A673 (cell line): ENCODE measurements at regions not wholly inside any gene's neighbourhood (a gene's known extent, or its start where the extent isn't known, plus 50 kb on each side); places are given as distances from the start of the nearest gene placed in this dataset.

Experiments
- BruUV-seq: library from RNA; stranded (reverse); fragments of 400-500 nt; replicated peaks from 2 replicates; lab custom pipeline; 2021; lab: Mats Ljungman, UMichigan
- CTCF ChIA-PET: fragments of 300-600 bp; sonication (Branson Sonifier 250); formaldehyde crosslinking; loops from one replicate; lab custom pipeline; 2022; ENCODE audit warnings: antibody characterized with exemption; lab: Charles Lee
- POLR2A ChIA-PET: fragments of 300-600 bp; sonication (Branson Sonifier 250); formaldehyde crosslinking; loops from one replicate; lab custom pipeline; 2022; ENCODE audit warnings: antibody characterized with exemption; ENCODE audit not compliant: low non-redundant PET; lab: Charles Lee
- DNase-seq: peaks from one replicate; pipeline ENCODE4 v3.0.0-alpha.2; 2015; ENCODE audit warnings: low spot score
- H3K27ac ChIP-seq: fragments of 200-600 bp; sonication (generic); 2 replicates; pipeline ENCODE4 v1.5.1; 2016; ENCODE audit warnings: mixed run types, low read depth, mild to moderate bottlenecking, mixed read lengths, antibody characterized with exemption, low read length; ENCODE audit not compliant: poor library complexity, severe bottlenecking
- H3K27me3 ChIP-seq: fragments of 200-600 bp; sonication (generic); replicated peaks from 2 replicates; pipeline ENCODE4 v1.6.1; 2017; ENCODE audit warnings: mixed run types, low read depth, mild to moderate bottlenecking, mixed read lengths, antibody characterized with exemption, low read length; ENCODE audit not compliant: insufficient read depth, poor library complexity
- H3K36me3 ChIP-seq: fragments of 200-600 bp; sonication (generic); 2 replicates; pipeline ENCODE4 v1.6.1; 2016; ENCODE audit warnings: mixed run types, mild to moderate bottlenecking, mixed read lengths, antibody characterized with exemption, low read length; ENCODE audit not compliant: insufficient read depth, poor library complexity, severe bottlenecking
- H3K4me1 ChIP-seq: fragments of 200-600 bp; sonication (generic); 2 replicates; pipeline ENCODE4 v1.6.1; 2017; ENCODE audit warnings: mixed run types, mild to moderate bottlenecking, mixed read lengths, antibody characterized with exemption, low read length; ENCODE audit not compliant: insufficient read depth, poor library complexity, severe bottlenecking
- H3K4me3 ChIP-seq: fragments of 200-600 bp; sonication (generic); 2 replicates; pipeline ENCODE4 v1.5.1; 2016; ENCODE audit warnings: low read depth, mixed run types, mild to moderate bottlenecking, mixed read lengths, low read length; ENCODE audit not compliant: poor library complexity, severe bottlenecking
- H3K9me3 ChIP-seq: fragments of 200-600 bp; sonication (generic); 2 replicates; pipeline ENCODE4 v1.6.1; 2016; ENCODE audit warnings: mixed run types, low read depth, mild to moderate bottlenecking, mixed read lengths, antibody characterized with exemption, low read length; ENCODE audit not compliant: poor library complexity, severe bottlenecking
- CTCF ChIP-seq: fragments of 300-800, 200-600 bp; sonication (generic); conservative IDR thresholded peaks from 2 replicates; pipeline ENCODE4 v1.5.1; 2017; ENCODE audit warnings: low read depth, mild to moderate bottlenecking, antibody characterized with exemption, low read length, moderate library complexity, mixed read lengths
- EZH2 ChIP-seq: fragments of 200-600 bp; sonication (generic); IDR thresholded peaks from 2 replicates; pipeline ENCODE4 v1.6.1; 2017; ENCODE audit warnings: borderline replicate concordance, low read depth, mild to moderate bottlenecking, mixed read lengths, antibody characterized with exemption, low read length; ENCODE audit not compliant: poor library complexity, severe bottlenecking
- intact Hi-C: fragments of 100-400 bp; cut with micrococcal nuclease; formaldehyde crosslinking; loops from one replicate; pipeline ENCODE4 v1.10.0; 2022; ENCODE audit not compliant: unreplicated experiment

- no peaks in the 10 kb centered on the region for H3K9me3 ChIP-seq
- no peak for DNase-seq
- no peak overlapping the region for H3K27ac ChIP-seq
- CTCF ChIA-PET = no interaction called here
- no peaks in the 10 kb centered on the region for H3K4me1 ChIP-seq
- H3K4me3 ChIP-seq = no peak overlapping the region
- intact Hi-C loops = no loop called here
- TF ChIP-seq CTCF (no peak), EZH2 (no peak)
- no TSS peak for BruUV-seq
- POLR2A ChIA-PET = no interaction called here
- no peaks in the 10 kb centered on the region for H3K36me3 ChIP-seq
- no peaks in the 10 kb centered on the region for H3K27me3 ChIP-seq
Measured at GRCh38 chr1:38178216-38178615, 131.6 kb upstream of the POU3F1 start.

GRCh38 chr1:38175121-38175520 lies 128.5 kb upstream of the POU3F1 start:
- H3K4me3 ChIP-seq = no peak overlapping the region
- TF ChIP-seq EZH2 (no peak), CTCF (no peak)
- no peaks in the 10 kb centered on the region for H3K9me3 ChIP-seq
- no peaks in the 10 kb centered on the region for H3K36me3 ChIP-seq
- no peak for DNase-seq
- CTCF ChIA-PET = no interaction called here
- BruUV-seq = no TSS peak
- POLR2A ChIA-PET = no interaction called here
- H3K27ac ChIP-seq = no peak overlapping the region
- H3K4me1 ChIP-seq = no peaks in the 10 kb centered on the region
- no peaks in the 10 kb centered on the region for H3K27me3 ChIP-seq
- intact Hi-C loops = no loop called here

GRCh38 chr1:38173848-38174247 lies 127.3 kb upstream of the POU3F1 start:
- Histone ChIP-seq H3K9me3 (no peaks in the 10 kb centered on the region), H3K4me3 (no peak overlapping the region), H3K36me3 (no peaks in the 10 kb centered on the region), H3K27ac (no peak overlapping the region), H3K4me1 (no peaks in the 10 kb centered on the region), H3K27me3 (no peaks in the 10 kb centered on the region)
- intact Hi-C loops = no loop called here
- DNase-seq = no peak
- BruUV-seq = no TSS peak
- POLR2A ChIA-PET = no interaction called here
- CTCF ChIA-PET = no interaction called here
- TF ChIP-seq EZH2 (no peak), CTCF (no peak)
